GM19035 (cell line): ENCODE measurements at regions not wholly inside any gene's neighbourhood (a gene's known extent, or its start where the extent isn't known, plus 50 kb on each side); places are given as distances from the start of the nearest gene placed in this dataset.

Source experiments
- ATAC-seq: cut with Tn5 transposase; IDR thresholded peaks from one replicate; pipeline ENCODE4 v1.9.1; 2021; ENCODE audit not compliant: unreplicated experiment

GRCh38 chr19:28793391-28794168, 419.4 kb downstream of the UQCRFS1 start:
- ATAC-seq, result no peak

GRCh38 chr19:28785971-28786370, 427.0 kb downstream of the UQCRFS1 start:
- no peak for ATAC-seq

GRCh38 chr19:28764066-28764465, 448.9 kb downstream of the UQCRFS1 start:
- ATAC-seq, result no peak

- no peak for ATAC-seq
Observed at GRCh38 chr19:28746478-28746877, 466.5 kb downstream of the UQCRFS1 start.

GRCh38 chr19:28744943-28745342, 468.0 kb downstream of the UQCRFS1 start:
- ATAC-seq, result no peak

- ATAC-seq, result no peak
Observed at GRCh38 chr19:28744014-28744413, 468.9 kb downstream of the UQCRFS1 start.

GRCh38 chr19:28737021-28737895, 475.7 kb downstream of the UQCRFS1 start:
- ATAC-seq, result no peak

- no peak for ATAC-seq
Observed at GRCh38 chr19:28736528-28736927, 476.4 kb downstream of the UQCRFS1 start.

GRCh38 chr19:28731577-28731976, 481.4 kb downstream of the UQCRFS1 start:
- no peak for ATAC-seq

GRCh38 chr19:28730791-28731512, 482.0 kb downstream of the UQCRFS1 start:
- no peak for ATAC-seq

- ATAC-seq, result no peak
Observed at GRCh38 chr19:28727480-28728159, 485.3 kb downstream of the UQCRFS1 start.

GRCh38 chr19:28726533-28727479, 486.1 kb downstream of the UQCRFS1 start:
- no peak for ATAC-seq

- no peak for ATAC-seq
Observed at GRCh38 chr19:28718909-28719308, 494.0 kb downstream of the UQCRFS1 start.

GRCh38 chr19:28715157-28715556, 497.8 kb downstream of the UQCRFS1 start:
- no peak for ATAC-seq

- ATAC-seq, result no peak
Observed at GRCh38 chr19:28711411-28711810, 501.5 kb downstream of the UQCRFS1 start.

GRCh38 chr19:28710278-28710677, 502.7 kb downstream of the UQCRFS1 start:
- no peak for ATAC-seq

- no peak for ATAC-seq
Observed at GRCh38 chr19:28706693-28707092, 506.3 kb downstream of the UQCRFS1 start.

GRCh38 chr19:28705008-28705407, 507.9 kb downstream of the UQCRFS1 start:
- ATAC-seq, result no peak

GRCh38 chr19:28703400-28703956, 509.5 kb downstream of the UQCRFS1 start:
- no peak for ATAC-seq
